SJSA1 (cell line): ENCODE measurements at regions not wholly inside any gene's neighbourhood (a gene's known extent, or its start where the extent isn't known, plus 50 kb on each side); places are given as distances from the start of the nearest gene placed in this dataset.

ENCODE experiments used
- DNase-seq, 2 experiments: peaks; one replicate each; pipeline ENCODE4 v3.0.0-alpha.2; 2015 to 2020; ENCODE audit warnings: low spot score in 2 of 2, low read depth in 1 of 2
- H3K27ac ChIP-seq: fragments of 250-450 bp; sonication (Bioruptor Pico); 2 replicates; pipeline ENCODE4 v1.5.1; 2020; ENCODE audit warnings: mild to moderate bottlenecking, moderate library complexity
- H3K27me3 ChIP-seq: fragments of 250-450 bp; sonication (Bioruptor Pico); replicated peaks from 2 replicates; pipeline ENCODE4 v1.5.1; 2020; ENCODE audit warnings: mild to moderate bottlenecking, moderate library complexity
- H3K36me3 ChIP-seq: fragments of 250-450 bp; sonication (Bioruptor Pico); 2 replicates; pipeline ENCODE4 v1.5.1; 2020; ENCODE audit warnings: mild to moderate bottlenecking
- H3K4me1 ChIP-seq: fragments of 250-450 bp; sonication (Bioruptor Pico); replicated peaks from 2 replicates; pipeline ENCODE4 v1.6.1; 2021; ENCODE audit warnings: mild to moderate bottlenecking
- H3K4me3 ChIP-seq: fragments of 250-450 bp; sonication (Bioruptor Pico); 2 replicates; pipeline ENCODE4 v1.5.1; 2020; ENCODE audit warnings: mild to moderate bottlenecking
- H3K9me3 ChIP-seq: fragments of 250-450 bp; sonication (Bioruptor Pico); replicated peaks from 2 replicates; pipeline ENCODE4 v1.5.1; 2020; ENCODE audit warnings: mild to moderate bottlenecking

GRCh38 chr7:12066004-12066403 is 145.1 kb upstream of the TMEM106B start:
- H3K27me3 ChIP-seq, result no peaks in the 10 kb centered on the region
- no peak overlapping the region for H3K27ac ChIP-seq
- no peak overlapping the region for H3K4me3 ChIP-seq
- H3K36me3 ChIP-seq, result no peaks in the 10 kb centered on the region
- no peaks in the 10 kb centered on the region for H3K9me3 ChIP-seq
- no peaks in the 10 kb centered on the region for H3K4me1 ChIP-seq
- DNase-seq, result no peak

GRCh38 chr7:12066521-12066920 is 144.6 kb upstream of the TMEM106B start:
- Histone ChIP-seq H3K27ac (no peak overlapping the region), H3K4me1 (no peaks in the 10 kb centered on the region), H3K9me3 (no peaks in the 10 kb centered on the region), H3K27me3 (no peaks in the 10 kb centered on the region), H3K4me3 (no peak overlapping the region), H3K36me3 (no peaks in the 10 kb centered on the region)
- DNase-seq, result no peak

- H3K9me3 ChIP-seq, result no peaks in the 10 kb centered on the region
- no peak overlapping the region for H3K4me3 ChIP-seq
- H3K36me3 ChIP-seq, result no peaks in the 10 kb centered on the region
- H3K27ac ChIP-seq, result no peak overlapping the region
- no peaks in the 10 kb centered on the region for H3K4me1 ChIP-seq
- peak; percentile 25 to 44 for DNase-seq
- no peaks in the 10 kb centered on the region for H3K27me3 ChIP-seq
Observed at GRCh38 chr7:12067156-12067831, 143.8 kb upstream of the TMEM106B start.

GRCh38 chr7:12069757-12070156 is 141.3 kb upstream of the TMEM106B start:
- Histone ChIP-seq H3K36me3 (no peaks in the 10 kb centered on the region), H3K4me1 (no peaks in the 10 kb centered on the region), H3K4me3 (no peak overlapping the region), H3K27me3 (no peaks in the 10 kb centered on the region), H3K9me3 (no peaks in the 10 kb centered on the region), H3K27ac (no peak overlapping the region)
- DNase-seq, result no peak

- DNase-seq, result no peak
- no peak overlapping the region for H3K4me3 ChIP-seq
- no peaks in the 10 kb centered on the region for H3K4me1 ChIP-seq
- no peaks in the 10 kb centered on the region for H3K36me3 ChIP-seq
- H3K27me3 ChIP-seq, result no peaks in the 10 kb centered on the region
- H3K9me3 ChIP-seq, result no peaks in the 10 kb centered on the region
- no peak overlapping the region for H3K27ac ChIP-seq
Observed at GRCh38 chr7:12074889-12075288, 136.2 kb upstream of the TMEM106B start.

GRCh38 chr7:12080006-12080405 is 131.1 kb upstream of the TMEM106B start:
- Histone ChIP-seq H3K36me3 (no peaks in the 10 kb centered on the region), H3K27ac (no peak overlapping the region), H3K9me3 (no peaks in the 10 kb centered on the region), H3K27me3 (no peaks in the 10 kb centered on the region), H3K4me1 (no peaks in the 10 kb centered on the region), H3K4me3 (no peak overlapping the region)
- no peak for DNase-seq

- H3K27me3 ChIP-seq, result no peaks in the 10 kb centered on the region
- no peak overlapping the region for H3K4me3 ChIP-seq
- H3K36me3 ChIP-seq, result no peaks in the 10 kb centered on the region
- H3K9me3 ChIP-seq, result no peaks in the 10 kb centered on the region
- DNase-seq, result no peak
- no peak overlapping the region for H3K27ac ChIP-seq
- H3K4me1 ChIP-seq, result no peaks in the 10 kb centered on the region
Observed at GRCh38 chr7:12085516-12085915, 125.6 kb upstream of the TMEM106B start.

GRCh38 chr7:12089951-12090756 is 120.9 kb upstream of the TMEM106B start:
- Histone ChIP-seq H3K4me3 (no peak overlapping the region), H3K36me3 (no peaks in the 10 kb centered on the region), H3K27me3 (no peaks in the 10 kb centered on the region), H3K27ac (no peak overlapping the region), H3K4me1 (no peaks in the 10 kb centered on the region), H3K9me3 (no peaks in the 10 kb centered on the region)
- no peak for DNase-seq

GRCh38 chr7:12090757-12091221 is 120.3 kb upstream of the TMEM106B start:
- Histone ChIP-seq H3K4me3 (no peak overlapping the region), H3K36me3 (no peaks in the 10 kb centered on the region), H3K27me3 (no peaks in the 10 kb centered on the region), H3K4me1 (no peaks in the 10 kb centered on the region), H3K27ac (no peak overlapping the region), H3K9me3 (no peaks in the 10 kb centered on the region)
- no peak for DNase-seq

- no peaks in the 10 kb centered on the region for H3K36me3 ChIP-seq
- no peaks in the 10 kb centered on the region for H3K27me3 ChIP-seq
- H3K27ac ChIP-seq, result no peak overlapping the region
- no peak overlapping the region for H3K4me3 ChIP-seq
- no peaks in the 10 kb centered on the region for H3K9me3 ChIP-seq
- no peaks in the 10 kb centered on the region for H3K4me1 ChIP-seq
- no peak for DNase-seq
Observed at GRCh38 chr7:12091231-12091630, 119.9 kb upstream of the TMEM106B start.

GRCh38 chr7:12092499-12093130 is 118.5 kb upstream of the TMEM106B start:
- Histone ChIP-seq H3K4me1 (no peaks in the 10 kb centered on the region), H3K4me3 (no peak overlapping the region), H3K27me3 (no peaks in the 10 kb centered on the region), H3K9me3 (no peaks in the 10 kb centered on the region), H3K27ac (no peak overlapping the region), H3K36me3 (no peaks in the 10 kb centered on the region)
- no peak for DNase-seq

GRCh38 chr7:12093365-12093764 is 117.7 kb upstream of the TMEM106B start:
- H3K9me3 ChIP-seq, result no peaks in the 10 kb centered on the region
- H3K27me3 ChIP-seq, result no peaks in the 10 kb centered on the region
- DNase-seq, result no peak
- no peak overlapping the region for H3K4me3 ChIP-seq
- no peak overlapping the region for H3K27ac ChIP-seq
- H3K36me3 ChIP-seq, result no peaks in the 10 kb centered on the region
- H3K4me1 ChIP-seq, result no peaks in the 10 kb centered on the region

- no peak overlapping the region for H3K4me3 ChIP-seq
- H3K27ac ChIP-seq, result no peak overlapping the region
- no peak for DNase-seq
- H3K36me3 ChIP-seq, result no peaks in the 10 kb centered on the region
- H3K27me3 ChIP-seq, result no peaks in the 10 kb centered on the region
- H3K9me3 ChIP-seq, result no peaks in the 10 kb centered on the region
- H3K4me1 ChIP-seq, result no peaks in the 10 kb centered on the region
Observed at GRCh38 chr7:12094365-12094921, 116.7 kb upstream of the TMEM106B start.

- Histone ChIP-seq H3K27me3 (peaks cover 6% of the 10 kb centered on the region; the same call in 1 of the 2 replicates), H3K36me3 (no peaks in the 10 kb centered on the region)
- DNase-seq, result no peak
Observed at GRCh38 chr7:12102126-12102525, 109.0 kb upstream of the TMEM106B start.

More at GRCh38 chr7:12102126-12102525, 109.0 kb upstream of the TMEM106B start:
- H3K9me3 ChIP-seq, result no peaks in the 10 kb centered on the region
- no peak overlapping the region for H3K27ac ChIP-seq
- no peaks in the 10 kb centered on the region for H3K4me1 ChIP-seq
- no peak overlapping the region for H3K4me3 ChIP-seq
